Lung (tissue), 11 donors: ENCODE measurements at regions not wholly inside any gene's neighbourhood (a gene's known extent, or its start where the extent isn't known, plus 50 kb on each side); places are given as distances from the start of the nearest gene placed in this dataset.

Experiments used
- ATAC-seq: fragments of 200-7000 bp; cut with Tn5 transposase; one replicate; pipeline ENCODE4 v1.9.1; 2020; ENCODE audit warnings: moderate number of reproducible peaks; ENCODE audit not compliant: insufficient read depth, low FRiP score
- DNase-seq, 3 donors: peaks; one replicate each; pipeline ENCODE4 v3.0.0-alpha.2; 2013 to 2017
- H3K27ac ChIP-seq, 2 donors: one replicate each; pipeline ENCODE4 v1.5.1; 2013; ENCODE audit warnings: mild to moderate bottlenecking in 2 of 2, moderate library complexity in 2 of 2, control low read depth in 1 of 2, inconsistent platforms in 1 of 2, low read depth in 1 of 2, low read length in 1 of 2
- H3K27me3 ChIP-seq, 3 donors: one replicate each; pipeline ENCODE4 v1.5.1; 2013; ENCODE audit warnings: low read length in 2 of 3; ENCODE audit not compliant: control insufficient read depth in 3 of 3, insufficient read depth in 3 of 3
- H3K36me3 ChIP-seq, 4 donors: one replicate each; pipeline ENCODE4 v1.5.1; 2013; ENCODE audit warnings: low read length in 4 of 4, mild to moderate bottlenecking in 1 of 4, moderate library complexity in 1 of 4; ENCODE audit not compliant: control insufficient read depth in 4 of 4, insufficient read depth in 4 of 4
- H3K4me1 ChIP-seq, 5 donors: one replicate each; pipeline ENCODE4 v1.5.1; 2013; ENCODE audit warnings: low read length in 5 of 5, mild to moderate bottlenecking in 2 of 5, moderate library complexity in 1 of 5; ENCODE audit not compliant: control insufficient read depth in 5 of 5, insufficient read depth in 5 of 5
- H3K4me3 ChIP-seq: one replicate; pipeline ENCODE4 v1.5.1; 2013; ENCODE audit warnings: mild to moderate bottlenecking, control low read depth, moderate library complexity
- H3K9ac ChIP-seq, 2 donors: one replicate each; pipeline ENCODE4 v1.5.1; 2013; ENCODE audit warnings: low read length in 2 of 2, control low read depth in 1 of 2; ENCODE audit not compliant: insufficient read depth in 1 of 2
- H3K9me3 ChIP-seq, 4 donors: one replicate each; pipeline ENCODE4 v1.5.1; 2013; ENCODE audit warnings: low read length in 3 of 4, mild to moderate bottlenecking in 1 of 4, moderate library complexity in 1 of 4; ENCODE audit not compliant: control insufficient read depth in 4 of 4, insufficient read depth in 3 of 4
- WGBS, 2 donors: extraction: QIAGEN DNeasy Blood & Tissue Kit; methylation state at CpG; one replicate each; pipeline ENCODE4 v1.1.7; 2013; 5-methylcytosine and 5-hydroxymethylcytosine counted together
- TF ChIP-seq, protein P1 (sequence below): IDR thresholded peaks from 2 replicates; pipeline ENCODE4 v1.5.1; 2012; ENCODE audit warnings: mild to moderate bottlenecking; ENCODE audit errors: control extremely low read depth, extremely low read depth
- donor health status: control.
- donor health status: control.
- donor health status: Bipolar disorder and iron deficiency.
- donor health status: healthy.
- donor health status: DM: yes; HTN: yes; CAD: no.

DNA sequence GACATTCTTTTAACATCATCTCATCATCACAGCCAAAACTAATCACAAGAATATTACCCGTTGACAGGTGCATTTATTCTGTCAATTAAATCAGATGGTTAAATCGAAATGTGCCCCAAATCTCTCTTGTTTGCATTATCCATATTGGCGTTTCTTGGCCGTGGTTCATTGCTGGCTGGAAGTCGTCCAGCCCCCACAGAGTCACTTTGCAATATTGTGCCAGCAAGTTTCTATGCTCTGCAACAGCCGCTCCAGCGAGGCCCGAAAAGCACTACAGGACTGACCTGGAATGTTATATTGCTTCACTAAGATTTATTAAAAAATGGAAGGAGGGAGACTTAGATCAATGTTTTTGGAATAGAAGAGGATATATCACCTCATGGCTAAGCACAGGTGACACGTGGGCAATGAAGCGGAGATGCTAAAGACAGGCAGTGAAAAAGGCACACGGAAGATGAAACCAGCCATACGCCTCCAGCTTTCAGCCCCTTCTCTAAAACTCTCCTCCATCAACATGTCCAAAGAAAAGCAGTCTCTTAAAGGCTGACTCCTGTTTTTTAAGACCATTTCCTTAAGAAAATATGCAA, 176.8 kb upstream of the VRK2 start:
- no peaks in the 10 kb centered on the region for H3K9me3 ChIP-seq
- no peaks in the 10 kb centered on the region for H3K27me3 ChIP-seq
- H3K4me3 ChIP-seq = no peak overlapping the region
- no peak overlapping the region for H3K27ac ChIP-seq
- no peaks in the 10 kb centered on the region for H3K4me1 ChIP-seq
- no peaks in the 10 kb centered on the region for H3K36me3 ChIP-seq
- TF ChIP-seq, protein P1, sequence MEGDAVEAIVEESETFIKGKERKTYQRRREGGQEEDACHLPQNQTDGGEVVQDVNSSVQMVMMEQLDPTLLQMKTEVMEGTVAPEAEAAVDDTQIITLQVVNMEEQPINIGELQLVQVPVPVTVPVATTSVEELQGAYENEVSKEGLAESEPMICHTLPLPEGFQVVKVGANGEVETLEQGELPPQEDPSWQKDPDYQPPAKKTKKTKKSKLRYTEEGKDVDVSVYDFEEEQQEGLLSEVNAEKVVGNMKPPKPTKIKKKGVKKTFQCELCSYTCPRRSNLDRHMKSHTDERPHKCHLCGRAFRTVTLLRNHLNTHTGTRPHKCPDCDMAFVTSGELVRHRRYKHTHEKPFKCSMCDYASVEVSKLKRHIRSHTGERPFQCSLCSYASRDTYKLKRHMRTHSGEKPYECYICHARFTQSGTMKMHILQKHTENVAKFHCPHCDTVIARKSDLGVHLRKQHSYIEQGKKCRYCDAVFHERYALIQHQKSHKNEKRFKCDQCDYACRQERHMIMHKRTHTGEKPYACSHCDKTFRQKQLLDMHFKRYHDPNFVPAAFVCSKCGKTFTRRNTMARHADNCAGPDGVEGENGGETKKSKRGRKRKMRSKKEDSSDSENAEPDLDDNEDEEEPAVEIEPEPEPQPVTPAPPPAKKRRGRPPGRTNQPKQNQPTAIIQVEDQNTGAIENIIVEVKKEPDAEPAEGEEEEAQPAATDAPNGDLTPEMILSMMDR = no peak
- no peak overlapping the region for H3K9ac ChIP-seq
- DNase-seq (peak in 1 of 3 donors; percentile 21), ATAC-seq (no peak)
- 86 to 89% methylated on average over 12 of the region's 12 CpGs for WGBS, 2 donors

DNA sequence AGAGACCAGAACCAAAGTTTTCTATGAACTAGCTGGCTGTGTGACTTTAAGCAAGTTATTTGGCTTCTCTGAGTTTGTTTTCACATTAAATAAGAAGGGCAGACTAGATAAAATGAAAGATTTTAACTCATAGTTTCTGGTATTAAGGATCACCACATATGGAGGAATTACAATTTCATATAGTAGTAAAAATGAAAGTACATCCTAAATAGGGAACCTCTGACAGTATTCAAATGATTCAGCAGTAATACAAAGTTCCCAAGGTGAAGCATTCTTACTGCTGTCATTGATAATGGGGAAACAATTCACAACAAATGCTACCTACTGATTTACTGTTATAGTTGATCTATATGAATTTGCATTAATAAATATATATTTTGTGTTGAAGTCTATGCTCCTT, 170.3 kb upstream of the VRK2 start:
- no peaks in the 10 kb centered on the region for H3K36me3 ChIP-seq
- H3K27ac ChIP-seq = no peak overlapping the region
- TF ChIP-seq, protein P1 = no peak
- no peak for DNase-seq
- H3K4me1 ChIP-seq = peaks cover 0 to 9% (median 0%) of the 10 kb centered on the region in 5 donors
- H3K27me3 ChIP-seq = no peaks in the 10 kb centered on the region
- no peak overlapping the region for H3K9ac ChIP-seq
- H3K4me3 ChIP-seq = no peak overlapping the region
- no peaks in the 10 kb centered on the region for H3K9me3 ChIP-seq
- ATAC-seq = no peak

DNA sequence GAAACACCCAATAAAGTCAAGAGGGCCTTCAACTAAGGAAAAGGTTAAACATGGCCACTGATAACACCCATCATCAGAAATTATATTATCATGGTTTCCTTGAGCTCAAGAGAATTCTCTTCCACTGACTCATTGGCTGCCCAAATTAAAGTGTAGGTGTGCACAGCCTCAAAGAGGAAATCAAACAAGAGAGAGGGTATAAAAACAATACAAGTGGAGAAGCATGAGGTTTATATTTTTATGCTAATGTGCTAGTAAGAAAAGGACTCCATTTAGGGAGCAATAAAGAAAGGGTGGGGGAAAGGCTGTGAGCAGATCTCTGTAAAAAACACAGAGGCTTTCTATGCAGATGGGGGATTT, 168.8 kb upstream of the VRK2 start:
- no peak overlapping the region for H3K9ac ChIP-seq
- ATAC-seq (no peak), DNase-seq (no peak)
- TF ChIP-seq, protein P1 = no peak
- H3K4me3 ChIP-seq = no peak overlapping the region
- H3K9me3 ChIP-seq = no peaks in the 10 kb centered on the region
- no peaks in the 10 kb centered on the region for H3K27me3 ChIP-seq
- H3K36me3 ChIP-seq = no peaks in the 10 kb centered on the region
- H3K27ac ChIP-seq = no peak overlapping the region
- H3K4me1 ChIP-seq = peaks cover 0 to 12% (median 0%) of the 10 kb centered on the region in 5 donors

DNA sequence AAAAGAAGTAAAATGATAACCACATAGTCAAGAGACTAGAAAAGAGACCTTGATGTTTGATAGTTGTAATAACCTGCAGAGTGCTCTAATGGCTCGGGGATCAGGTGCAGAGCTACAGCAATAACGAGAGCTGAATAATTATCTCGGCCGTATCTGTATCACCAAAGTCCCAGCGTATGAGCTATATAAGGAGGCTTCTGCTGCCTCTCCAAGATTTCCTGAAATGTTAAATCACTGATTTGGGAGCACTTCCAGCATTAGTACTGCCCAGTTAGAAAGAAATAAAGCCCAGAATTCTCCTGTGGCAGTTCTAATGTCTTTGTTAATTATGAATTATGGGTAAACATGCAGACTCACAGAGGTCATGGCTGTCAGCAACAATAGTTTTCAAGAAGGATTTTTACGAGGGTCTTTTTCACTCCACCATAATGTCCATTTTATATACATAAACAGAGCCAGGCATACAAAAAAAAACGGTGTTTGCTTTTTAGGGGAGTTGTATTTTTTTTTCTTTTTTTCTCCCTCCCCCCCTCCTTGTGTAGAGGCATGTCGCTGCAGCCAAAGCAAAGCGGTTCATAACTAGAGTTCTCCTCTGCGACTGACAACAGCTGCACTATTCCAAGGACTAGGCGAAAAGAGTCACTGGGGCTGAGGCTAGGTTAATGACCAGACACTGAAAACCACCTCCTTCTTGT, 168.3 kb upstream of the VRK2 start:
- ATAC-seq = no peak
- TF ChIP-seq, protein P1 = no peak
- Histone ChIP-seq H3K27ac (no peak overlapping the region), H3K9ac (no peak overlapping the region), H3K4me3 (no peak overlapping the region), H3K36me3 (no peaks in the 10 kb centered on the region), H3K27me3 (no peaks in the 10 kb centered on the region), H3K4me1 (peaks cover 0 to 12% (median 0%) of the 10 kb centered on the region in 5 donors), H3K9me3 (no peaks in the 10 kb centered on the region)
- 78 to 88% methylated on average over 11 of the region's 11 CpGs for WGBS, 2 donors
- peak in 1 of 3 donors; percentile 64 for DNase-seq
